ENCODE measurements at regions not wholly inside any gene's neighbourhood (a gene's known extent, or its start where the extent isn't known, plus 50 kb on each side); places are given as distances from the start of the nearest gene placed in this dataset.

DNA sequence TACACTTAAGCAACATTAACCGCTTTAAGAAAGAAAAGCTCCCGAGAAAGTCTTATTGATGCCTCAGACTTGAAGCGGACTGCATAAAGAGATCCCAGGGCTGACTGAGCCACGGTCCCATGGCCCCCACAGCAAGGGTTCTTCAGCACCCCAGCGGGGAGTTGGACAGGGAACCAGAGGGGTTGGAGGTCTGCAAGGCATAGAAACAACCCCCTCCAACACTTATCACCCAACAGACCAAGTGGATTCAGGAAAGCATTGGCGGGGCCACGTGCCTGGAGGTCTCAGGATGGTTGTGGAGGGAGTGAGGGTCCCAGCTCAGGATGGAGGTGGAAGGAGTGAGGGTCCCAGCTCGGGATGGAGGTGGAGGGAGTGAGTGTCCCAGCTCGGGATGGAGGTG lies 143.7 kb upstream of the IRX2 start:
- no peak overlapping the region for H3K4me2 ChIP-seq (ENCODE audit: insufficient read depth, low read length)
- TF ChIP-seq, protein P1, sequence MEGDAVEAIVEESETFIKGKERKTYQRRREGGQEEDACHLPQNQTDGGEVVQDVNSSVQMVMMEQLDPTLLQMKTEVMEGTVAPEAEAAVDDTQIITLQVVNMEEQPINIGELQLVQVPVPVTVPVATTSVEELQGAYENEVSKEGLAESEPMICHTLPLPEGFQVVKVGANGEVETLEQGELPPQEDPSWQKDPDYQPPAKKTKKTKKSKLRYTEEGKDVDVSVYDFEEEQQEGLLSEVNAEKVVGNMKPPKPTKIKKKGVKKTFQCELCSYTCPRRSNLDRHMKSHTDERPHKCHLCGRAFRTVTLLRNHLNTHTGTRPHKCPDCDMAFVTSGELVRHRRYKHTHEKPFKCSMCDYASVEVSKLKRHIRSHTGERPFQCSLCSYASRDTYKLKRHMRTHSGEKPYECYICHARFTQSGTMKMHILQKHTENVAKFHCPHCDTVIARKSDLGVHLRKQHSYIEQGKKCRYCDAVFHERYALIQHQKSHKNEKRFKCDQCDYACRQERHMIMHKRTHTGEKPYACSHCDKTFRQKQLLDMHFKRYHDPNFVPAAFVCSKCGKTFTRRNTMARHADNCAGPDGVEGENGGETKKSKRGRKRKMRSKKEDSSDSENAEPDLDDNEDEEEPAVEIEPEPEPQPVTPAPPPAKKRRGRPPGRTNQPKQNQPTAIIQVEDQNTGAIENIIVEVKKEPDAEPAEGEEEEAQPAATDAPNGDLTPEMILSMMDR (IDR thresholded peaks at IDR 0.05; ENCODE audit: borderline replicate concordance, extremely low read depth, low read length, poor library complexity, severe bottlenecking): no peak
- TF ChIP-seq EZH2 (IDR thresholded peaks at IDR 0.05; ENCODE audit: borderline replicate concordance, low read depth, low read length, severe bottlenecking): no peak
- H3K9me3 ChIP-seq (ENCODE audit: insufficient read depth, low read length, severe bottlenecking): no peaks in the 10 kb centered on the region
- no peak overlapping the region for H3K27ac ChIP-seq (ENCODE audit: low read length)
- no peak overlapping the region for H3K9ac ChIP-seq (ENCODE audit: low read depth, low read length)
- no peak overlapping the region for H3K4me3 ChIP-seq (ENCODE audit: low read depth in 1 of 2, low read length in 2 of 2)
- DNase-seq (no peak), ATAC-seq (ENCODE audit: insufficient read depth, low read depth) (no peak)
- H2AFZ ChIP-seq (ENCODE audit: low read depth, low read length): peak overlapping the region; percentile 42; the same call in 1 of the 2 replicates
- H3K27me3 ChIP-seq (ENCODE audit: insufficient read depth, low read length, poor library complexity): no peaks in the 10 kb centered on the region
- H3K4me1 ChIP-seq (ENCODE audit: insufficient read depth, low read length): peaks cover 1% of the 10 kb centered on the region
- no peaks in the 10 kb centered on the region for H4K20me1 ChIP-seq (ENCODE audit: insufficient read depth, low read length)
- H3K36me3 ChIP-seq (ENCODE audit: insufficient read depth, low read length): no peaks in the 10 kb centered on the region
- H3K79me2 ChIP-seq (ENCODE audit: insufficient read depth, low read length): no peaks in the 10 kb centered on the region

GRCh38 chr5:2894736-2895135 lies 143.3 kb upstream of the IRX2 start:
- Histone ChIP-seq H3K27me3 (ENCODE audit: insufficient read depth, low read length, poor library complexity) (no peaks in the 10 kb centered on the region), H3K9me3 (ENCODE audit: insufficient read depth, low read length, severe bottlenecking) (no peaks in the 10 kb centered on the region), H3K9ac (ENCODE audit: low read depth, low read length) (no peak overlapping the region), H3K4me1 (ENCODE audit: insufficient read depth, low read length) (no peaks in the 10 kb centered on the region), H3K4me2 (ENCODE audit: insufficient read depth, low read length) (no peak overlapping the region), H4K20me1 (ENCODE audit: insufficient read depth, low read length) (no peaks in the 10 kb centered on the region), H3K27ac (ENCODE audit: low read length) (no peak overlapping the region), H3K36me3 (ENCODE audit: insufficient read depth, low read length) (no peaks in the 10 kb centered on the region), H3K79me2 (ENCODE audit: insufficient read depth, low read length) (no peaks in the 10 kb centered on the region), H2AFZ (ENCODE audit: low read depth, low read length) (no peak overlapping the region), H3K4me3 (ENCODE audit: low read depth in 1 of 2, low read length in 2 of 2) (no peak overlapping the region)
- DNase-seq: no peak
- no peak for ATAC-seq (ENCODE audit: insufficient read depth, low read depth)
- TF ChIP-seq, protein P1 (IDR thresholded peaks at IDR 0.05; ENCODE audit: borderline replicate concordance, extremely low read depth, low read length, poor library complexity, severe bottlenecking): no peak
- TF ChIP-seq EZH2 (IDR thresholded peaks at IDR 0.05; ENCODE audit: borderline replicate concordance, low read depth, low read length, severe bottlenecking): no peak

GRCh38 chr5:2894316-2894715 lies 142.8 kb upstream of the IRX2 start:
- Histone ChIP-seq H3K36me3 (ENCODE audit: insufficient read depth, low read length) (no peaks in the 10 kb centered on the region), H3K4me3 (ENCODE audit: low read depth in 1 of 2, low read length in 2 of 2) (no peak overlapping the region), H3K79me2 (ENCODE audit: insufficient read depth, low read length) (no peaks in the 10 kb centered on the region), H3K27ac (ENCODE audit: low read length) (no peak overlapping the region), H3K4me2 (ENCODE audit: insufficient read depth, low read length) (no peak overlapping the region), H3K9me3 (ENCODE audit: insufficient read depth, low read length, severe bottlenecking) (no peaks in the 10 kb centered on the region), H3K27me3 (ENCODE audit: insufficient read depth, low read length, poor library complexity) (no peaks in the 10 kb centered on the region), H2AFZ (ENCODE audit: low read depth, low read length) (no peak overlapping the region), H4K20me1 (ENCODE audit: insufficient read depth, low read length) (no peaks in the 10 kb centered on the region), H3K9ac (ENCODE audit: low read depth, low read length) (no peak overlapping the region), H3K4me1 (ENCODE audit: insufficient read depth, low read length) (no peaks in the 10 kb centered on the region)
- ATAC-seq (ENCODE audit: insufficient read depth, low read depth) (no peak), DNase-seq (no peak)
- no peak for TF ChIP-seq EZH2 (IDR thresholded peaks at IDR 0.05; ENCODE audit: borderline replicate concordance, low read depth, low read length, severe bottlenecking)
- TF ChIP-seq, protein P1 (IDR thresholded peaks at IDR 0.05; ENCODE audit: borderline replicate concordance, extremely low read depth, low read length, poor library complexity, severe bottlenecking): no peak

- ATAC-seq (ENCODE audit: insufficient read depth, low read depth) (no peak), DNase-seq (no peak)
- H3K27me3 ChIP-seq (ENCODE audit: insufficient read depth, low read length, poor library complexity): no peaks in the 10 kb centered on the region
- no peak overlapping the region for H3K4me3 ChIP-seq (ENCODE audit: low read depth in 1 of 2, low read length in 2 of 2)
- no peak for TF ChIP-seq EZH2 (IDR thresholded peaks at IDR 0.05; ENCODE audit: borderline replicate concordance, low read depth, low read length, severe bottlenecking)
- TF ChIP-seq, protein P1 (IDR thresholded peaks at IDR 0.05; ENCODE audit: borderline replicate concordance, extremely low read depth, low read length, poor library complexity, severe bottlenecking): no peak
- no peaks in the 10 kb centered on the region for H4K20me1 ChIP-seq (ENCODE audit: insufficient read depth, low read length)
- H3K36me3 ChIP-seq (ENCODE audit: insufficient read depth, low read length): no peaks in the 10 kb centered on the region
- no peak overlapping the region for H3K4me2 ChIP-seq (ENCODE audit: insufficient read depth, low read length)
- H3K4me1 ChIP-seq (ENCODE audit: insufficient read depth, low read length): no peaks in the 10 kb centered on the region
- no peak overlapping the region for H3K27ac ChIP-seq (ENCODE audit: low read length)
- no peak overlapping the region for H2AFZ ChIP-seq (ENCODE audit: low read depth, low read length)
- H3K9me3 ChIP-seq (ENCODE audit: insufficient read depth, low read length, severe bottlenecking): no peaks in the 10 kb centered on the region
- H3K9ac ChIP-seq (ENCODE audit: low read depth, low read length): no peak overlapping the region
- no peaks in the 10 kb centered on the region for H3K79me2 ChIP-seq (ENCODE audit: insufficient read depth, low read length)
These were observed 141.1 kb upstream of the IRX2 start for GRCh38 chr5:2892466-2893000.

Data from DND-41 (cell line).